ENCODE measurements at regions not wholly inside any gene's neighbourhood (a gene's known extent, or its start where the extent isn't known, plus 50 kb on each side); places are given as distances from the start of the nearest gene placed in this dataset.

- TF ChIP-seq, protein P1, sequence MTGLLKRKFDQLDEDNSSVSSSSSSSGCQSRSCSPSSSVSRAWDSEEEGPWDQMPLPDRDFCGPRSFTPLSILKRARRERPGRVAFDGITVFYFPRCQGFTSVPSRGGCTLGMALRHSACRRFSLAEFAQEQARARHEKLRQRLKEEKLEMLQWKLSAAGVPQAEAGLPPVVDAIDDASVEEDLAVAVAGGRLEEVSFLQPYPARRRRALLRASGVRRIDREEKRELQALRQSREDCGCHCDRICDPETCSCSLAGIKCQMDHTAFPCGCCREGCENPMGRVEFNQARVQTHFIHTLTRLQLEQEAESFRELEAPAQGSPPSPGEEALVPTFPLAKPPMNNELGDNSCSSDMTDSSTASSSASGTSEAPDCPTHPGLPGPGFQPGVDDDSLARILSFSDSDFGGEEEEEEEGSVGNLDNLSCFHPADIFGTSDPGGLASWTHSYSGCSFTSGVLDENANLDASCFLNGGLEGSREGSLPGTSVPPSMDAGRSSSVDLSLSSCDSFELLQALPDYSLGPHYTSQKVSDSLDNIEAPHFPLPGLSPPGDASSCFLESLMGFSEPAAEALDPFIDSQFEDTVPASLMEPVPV (CRISPR knock-in tag; IDR thresholded peaks at IDR 0.05) = no peak
- TF ChIP-seq, protein P2, sequence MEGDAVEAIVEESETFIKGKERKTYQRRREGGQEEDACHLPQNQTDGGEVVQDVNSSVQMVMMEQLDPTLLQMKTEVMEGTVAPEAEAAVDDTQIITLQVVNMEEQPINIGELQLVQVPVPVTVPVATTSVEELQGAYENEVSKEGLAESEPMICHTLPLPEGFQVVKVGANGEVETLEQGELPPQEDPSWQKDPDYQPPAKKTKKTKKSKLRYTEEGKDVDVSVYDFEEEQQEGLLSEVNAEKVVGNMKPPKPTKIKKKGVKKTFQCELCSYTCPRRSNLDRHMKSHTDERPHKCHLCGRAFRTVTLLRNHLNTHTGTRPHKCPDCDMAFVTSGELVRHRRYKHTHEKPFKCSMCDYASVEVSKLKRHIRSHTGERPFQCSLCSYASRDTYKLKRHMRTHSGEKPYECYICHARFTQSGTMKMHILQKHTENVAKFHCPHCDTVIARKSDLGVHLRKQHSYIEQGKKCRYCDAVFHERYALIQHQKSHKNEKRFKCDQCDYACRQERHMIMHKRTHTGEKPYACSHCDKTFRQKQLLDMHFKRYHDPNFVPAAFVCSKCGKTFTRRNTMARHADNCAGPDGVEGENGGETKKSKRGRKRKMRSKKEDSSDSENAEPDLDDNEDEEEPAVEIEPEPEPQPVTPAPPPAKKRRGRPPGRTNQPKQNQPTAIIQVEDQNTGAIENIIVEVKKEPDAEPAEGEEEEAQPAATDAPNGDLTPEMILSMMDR (CRISPR knock-in tag; IDR thresholded peaks at IDR 0.05) = no peak
- TF ChIP-seq FOSL1 (CRISPR knock-in tag; IDR thresholded peaks at IDR 0.05; ENCODE audit: borderline replicate concordance) (no peak), CEBPB (IDR thresholded peaks at IDR 0.05; ENCODE audit: borderline replicate concordance, low read depth, low read length) (no peak), SYNCRIP (IDR thresholded peaks at IDR 0.05; ENCODE audit: insufficient read depth, low read depth, low read length) (no peak), ZNF670 (CRISPR knock-in tag; IDR thresholded peaks at IDR 0.05; ENCODE audit: borderline replicate concordance) (no peak), POLR2A (IDR thresholded peaks at IDR 0.05; ENCODE audit: insufficient read depth in 1 of 2, low read depth in 2 of 2, low read length in 2 of 2) (no peak), IRX3 (CRISPR knock-in tag; IDR thresholded peaks at IDR 0.05; ENCODE audit: borderline replicate concordance, low read depth) (no peak), POLR2AphosphoS5 (IDR thresholded peaks at IDR 0.05; ENCODE audit: low read depth, low read length) (no peak), SOX13 (IDR thresholded peaks at IDR 0.05) (no peak), SOX13 (CRISPR knock-in tag; conservative IDR thresholded peaks at IDR 0.05 in 1 of 2, IDR thresholded peaks at IDR 0.05 in 1 of 2) (no peak), FOXJ3 (CRISPR knock-in tag; IDR thresholded peaks at IDR 0.05; ENCODE audit: borderline replicate concordance) (no peak), TP53 (CRISPR knock-in tag; conservative IDR thresholded peaks at IDR 0.05) (no peak), HMGXB4 (CRISPR knock-in tag; IDR thresholded peaks at IDR 0.05; ENCODE audit: borderline replicate concordance in 1 of 2, low read depth in 1 of 2) (no peak)
Measured at GRCh38 chr18:14978191-14978590, 230.2 kb downstream of the ANKRD30B start.
